SU-DHL-6 (cell line): ENCODE measurements at regions not wholly inside any gene's neighbourhood (a gene's known extent, or its start where the extent isn't known, plus 50 kb on each side); places are given as distances from the start of the nearest gene placed in this dataset.

ENCODE experiments used
- CTCF ChIP-seq: fragments of 200-600 bp; sonication (generic); IDR thresholded peaks from one replicate; pipeline ENCODE4 v1.5.1; 2017; ENCODE audit warnings: antibody characterized with exemption, mild to moderate bottlenecking, low read length, moderate library complexity; ENCODE audit not compliant: insufficient read depth, poor library complexity, severe bottlenecking
- EZH2phosphoT487 ChIP-seq: fragments of 200-600 bp; sonication (generic), shearing (Covaris generic); conservative IDR thresholded peaks from 2 replicates; pipeline ENCODE4 v1.6.1; 2018; ENCODE audit warnings: mild to moderate bottlenecking, antibody characterized with exemption, low read length, moderate library complexity, mixed read lengths

GRCh38 chr12:73598626-73599025 is 939.0 kb upstream of the ATXN7L3B start:
- TF ChIP-seq CTCF: no peak
- no peak for TF ChIP-seq EZH2phosphoT487
